Activated T-cell treated with anti-CD3 and anti-CD28 coated beads for 1 hour (primary cell): ENCODE measurements at regions not wholly inside any gene's neighbourhood (a gene's known extent, or its start where the extent isn't known, plus 50 kb on each side); places are given as distances from the start of the nearest gene placed in this dataset.
"Not testable (repeated sequence)": the region's sequence is repeated elsewhere in the genome, so short reads cannot be mapped to it uniquely, and the experiment has no call there.

Source experiments
- DNase-seq: peaks from one replicate; pipeline ENCODE4 v3.0.0-alpha.2; 2020; ENCODE audit warnings: low read depth

- no peak for DNase-seq
Observed at GRCh38 chr1:234901491-234902049, 227.1 kb downstream of the TOMM20 start.

- DNase-seq: no peak
Observed at GRCh38 chr1:234900595-234900994, 228.0 kb downstream of the TOMM20 start.

DNA sequence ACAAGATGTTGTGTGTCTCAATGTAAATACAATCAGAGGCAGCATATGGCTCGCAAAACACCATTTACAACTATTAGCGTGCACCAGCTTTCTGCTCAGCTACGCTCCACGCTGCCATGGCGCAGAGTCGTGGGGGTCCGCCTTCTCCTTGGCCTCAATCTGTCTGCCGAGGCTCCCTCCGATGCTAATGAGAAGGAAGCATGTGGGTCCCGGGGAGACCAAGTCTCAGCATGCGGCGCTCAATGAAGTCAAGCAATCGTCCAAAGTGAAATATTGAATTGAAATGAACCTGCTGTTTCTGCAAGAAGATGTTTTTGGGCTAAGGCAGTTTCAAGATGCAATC, 228.9 kb downstream of the TOMM20 start:
- no peak for DNase-seq

DNA sequence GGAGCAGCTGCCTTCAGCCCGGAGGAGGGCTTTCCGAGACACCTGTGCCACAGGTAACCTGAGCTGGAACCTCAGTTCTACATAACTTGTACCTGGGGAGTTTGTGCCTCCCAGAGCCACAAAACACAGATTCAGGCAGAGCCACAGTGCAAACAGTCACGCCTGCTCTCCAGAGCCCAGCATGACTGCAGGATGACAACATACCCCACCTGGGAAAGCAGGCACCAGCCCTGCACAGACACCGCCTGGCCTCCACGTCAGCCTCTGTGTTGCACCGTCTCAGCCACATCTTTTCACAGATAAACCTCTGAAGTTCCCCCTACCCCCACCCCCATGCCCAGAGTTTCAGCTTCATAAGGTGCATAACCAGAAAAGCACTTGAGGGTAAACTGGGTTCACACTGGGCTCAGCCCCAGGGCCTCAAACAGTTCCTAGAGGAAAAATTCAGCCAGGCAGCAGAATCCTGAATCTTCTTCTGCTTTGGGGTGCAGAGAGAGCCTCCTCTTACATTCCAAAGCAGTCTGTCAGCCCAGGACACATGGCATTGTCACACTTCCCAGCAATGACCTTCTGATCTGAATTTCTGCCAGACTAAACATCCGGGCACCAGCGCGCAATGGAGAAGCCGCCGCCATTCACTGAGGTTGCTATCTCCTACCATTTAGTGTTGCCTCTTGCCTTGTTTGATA, 229.5 kb downstream of the TOMM20 start:
- no peak for DNase-seq

GRCh38 chr1:234898455-234899033, 230.1 kb downstream of the TOMM20 start:
- no peak for DNase-seq

GRCh38 chr1:234897754-234898454, 230.7 kb downstream of the TOMM20 start:
- no peak for DNase-seq

DNA sequence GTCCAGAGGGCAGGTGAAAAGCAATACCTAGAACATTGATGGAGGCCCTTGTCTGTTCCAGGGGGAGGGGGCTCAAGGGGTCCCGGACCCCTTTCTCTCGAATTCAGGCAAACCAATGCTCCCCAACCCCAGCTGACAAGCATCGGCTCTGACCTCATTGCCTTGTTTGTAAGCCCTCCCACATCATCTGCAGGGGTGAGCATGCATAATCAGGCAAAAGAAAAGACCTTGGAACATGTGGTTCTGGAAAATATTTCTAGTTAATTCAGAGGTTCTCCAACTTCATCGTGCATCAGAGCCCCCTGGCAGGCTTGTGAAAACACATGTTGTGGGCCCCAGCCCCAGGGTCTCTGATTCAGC, 231.3 kb downstream of the TOMM20 start:
- DNase-seq: no peak

DNA sequence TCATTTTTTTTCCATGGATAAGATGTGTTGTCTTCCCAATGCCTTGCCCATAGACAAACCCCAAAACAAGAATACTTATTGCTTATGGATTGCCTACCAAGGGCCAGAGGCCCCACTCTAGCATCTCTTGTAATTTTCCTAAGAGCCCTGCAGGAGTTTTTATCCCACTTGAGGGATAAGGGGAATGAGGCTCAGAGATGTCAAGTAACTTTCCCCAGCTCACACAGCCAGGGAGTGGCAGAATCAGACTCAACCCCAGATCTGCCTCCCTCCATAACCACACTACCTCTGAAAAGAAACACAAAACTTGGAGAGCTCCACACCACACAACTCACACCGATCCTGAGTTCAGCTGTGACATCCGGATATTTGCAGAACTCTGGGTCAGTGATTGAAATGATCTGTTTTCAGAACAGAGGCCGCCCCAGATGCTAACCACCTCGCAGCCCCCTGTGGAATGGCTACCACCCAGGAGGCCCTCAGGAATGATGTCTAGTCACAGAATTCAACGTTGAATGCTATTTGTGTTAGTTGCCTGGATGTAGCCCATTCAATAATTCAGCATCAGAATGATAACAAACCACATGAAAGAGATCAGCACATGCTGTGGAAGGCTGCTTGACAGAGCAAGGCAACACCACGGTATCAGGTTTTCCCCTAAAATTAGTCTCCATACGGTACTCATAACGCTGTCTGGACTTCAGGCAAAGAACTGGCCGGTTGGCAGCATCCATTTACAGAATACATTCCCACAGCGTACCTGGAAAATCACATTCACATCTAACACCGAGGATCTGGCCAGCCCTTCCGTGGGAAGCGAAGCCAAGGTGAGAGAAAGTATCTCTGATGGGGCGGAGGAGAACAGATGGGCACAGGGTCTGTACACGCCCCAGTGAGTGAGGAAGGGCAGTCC, 231.9 kb downstream of the TOMM20 start:
- DNase-seq: no peak

- no peak for DNase-seq
Observed at GRCh38 chr1:234893725-234894630, 234.7 kb downstream of the TOMM20 start.

- no peak for DNase-seq
Observed at GRCh38 chr1:234893359-234893724, 235.3 kb downstream of the TOMM20 start.

GRCh38 chr1:234892642-234893041, 236.0 kb downstream of the TOMM20 start:
- DNase-seq: no peak

DNA sequence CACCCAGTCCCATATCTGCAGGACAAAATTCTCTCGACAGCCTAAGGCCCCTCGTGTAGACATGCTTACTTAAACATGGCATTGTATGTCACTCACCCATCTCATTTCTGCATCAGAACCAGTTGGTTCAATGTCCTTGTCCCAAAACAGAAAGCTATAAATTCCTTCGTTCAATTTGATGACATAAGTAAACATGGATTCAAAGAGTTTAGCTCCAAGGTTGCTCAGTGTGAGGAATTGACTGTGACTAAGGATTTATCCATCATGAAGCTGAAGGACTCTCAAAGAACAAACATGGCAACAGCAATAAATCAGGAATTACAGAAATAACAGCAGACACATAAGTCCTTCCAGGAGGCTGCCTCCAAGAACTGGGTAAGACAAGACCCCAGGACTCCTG, 237.2 kb downstream of the TOMM20 start:
- no peak for DNase-seq

DNA sequence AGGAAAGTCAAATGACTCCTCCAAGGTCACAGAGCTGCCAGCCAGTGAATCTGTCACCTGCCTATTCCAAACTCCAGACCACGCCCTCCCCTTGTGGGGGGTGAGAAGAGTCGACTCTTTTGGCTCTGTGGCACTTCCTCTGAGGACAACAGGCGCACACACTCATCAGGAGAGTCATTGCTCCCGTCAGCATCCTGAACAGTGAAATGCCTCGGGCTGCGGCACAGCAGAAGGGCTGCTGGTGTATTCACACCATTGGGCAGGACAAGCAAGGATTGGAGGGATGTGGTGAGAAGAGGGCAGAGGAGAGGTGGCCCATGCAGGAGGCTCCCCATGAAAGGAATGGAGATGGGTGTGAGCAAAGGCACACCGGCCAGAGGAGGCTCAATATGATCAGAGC, 239.0 kb downstream of the TOMM20 start:
- DNase-seq: no peak

DNA sequence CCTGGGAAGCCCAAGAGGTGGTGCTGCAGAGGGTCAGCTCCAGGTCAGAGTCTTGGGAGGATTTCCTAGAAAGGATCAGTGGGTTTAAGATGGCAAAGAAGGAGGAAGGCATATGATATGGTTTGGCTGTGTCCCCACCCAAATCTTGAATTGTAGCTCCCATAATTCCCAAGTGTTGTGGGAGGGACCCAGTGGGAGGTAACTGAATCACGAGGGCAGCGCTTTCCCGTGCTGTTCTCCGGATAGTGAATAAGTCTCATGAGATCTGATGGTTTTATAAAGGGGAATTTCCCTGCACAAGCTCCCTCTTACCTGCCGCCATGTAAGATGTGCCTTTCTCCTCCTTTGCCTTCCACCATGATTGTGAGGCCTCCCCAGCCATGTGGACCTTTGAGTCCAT, 240.4 kb downstream of the TOMM20 start:
- not testable (repeated sequence) for DNase-seq

GRCh38 chr1:234887016-234887900, 241.4 kb downstream of the TOMM20 start:
- no peak for DNase-seq

GRCh38 chr1:234886081-234886984, 242.3 kb downstream of the TOMM20 start:
- no peak for DNase-seq

DNA sequence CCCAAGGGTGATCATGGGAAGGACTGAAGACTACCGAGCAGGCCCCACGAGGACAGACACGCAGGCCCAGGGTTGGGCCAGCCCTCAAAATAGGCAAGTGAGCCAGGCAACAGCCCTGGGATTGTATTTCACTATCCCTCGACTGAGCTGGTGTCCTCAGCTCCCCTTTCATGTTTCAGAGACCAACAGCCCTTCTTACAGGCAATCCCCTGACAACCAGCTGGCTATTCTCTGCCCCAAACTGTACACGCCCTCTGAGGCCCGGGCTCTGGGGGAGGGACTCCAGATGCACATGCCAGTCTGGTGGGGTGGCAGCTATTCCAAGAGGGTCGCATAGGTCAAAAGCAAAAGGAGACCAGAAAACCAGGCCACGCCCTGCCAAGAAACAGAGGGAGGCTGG, 243.0 kb downstream of the TOMM20 start:
- no peak for DNase-seq

DNA sequence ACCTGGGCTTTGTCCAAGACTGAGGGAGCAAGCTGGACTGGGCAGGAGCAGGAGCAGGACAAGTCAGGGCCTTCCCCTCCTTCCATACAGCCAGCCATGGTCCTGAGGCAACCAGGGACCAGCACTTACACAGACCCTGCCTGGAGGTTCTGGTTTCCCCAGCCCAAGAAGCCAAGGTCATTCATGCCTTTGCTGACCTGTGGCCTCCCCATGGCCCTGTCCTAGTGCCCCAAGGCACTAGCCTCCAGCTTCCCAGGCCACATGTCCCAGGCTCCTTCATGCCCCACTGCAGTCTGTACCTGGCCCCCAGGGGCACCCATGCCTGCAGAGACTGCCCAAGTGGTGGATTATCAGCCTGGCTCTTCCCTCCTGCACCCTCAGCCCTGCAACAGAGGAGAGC, 243.9 kb downstream of the TOMM20 start:
- DNase-seq: no peak

DNA sequence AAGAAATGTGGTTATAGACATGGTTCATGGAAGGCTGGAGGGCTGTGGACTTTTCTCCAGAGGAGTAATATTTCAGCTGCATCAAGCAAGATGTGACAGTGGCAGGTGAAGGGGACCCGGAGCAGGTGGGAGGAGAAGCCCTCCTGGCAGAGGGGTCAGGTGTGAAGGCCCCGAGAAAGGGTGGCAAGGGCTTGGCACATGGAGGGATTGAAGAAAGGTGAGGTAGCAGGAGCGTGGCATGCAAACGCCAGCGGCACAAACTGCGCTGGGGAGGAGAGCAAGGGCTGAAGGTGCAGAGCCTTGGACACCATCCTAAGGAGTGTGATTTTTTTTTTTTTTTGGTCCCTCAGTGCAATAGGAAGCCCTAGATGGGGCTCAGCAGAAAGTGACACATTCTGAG, 244.6 kb downstream of the TOMM20 start:
- no peak for DNase-seq
